SKM-1 (cell line): ENCODE measurements at regions not wholly inside any gene's neighbourhood (a gene's known extent, or its start where the extent isn't known, plus 50 kb on each side); places are given as distances from the start of the nearest gene placed in this dataset.

Source experiments
- DNase-seq: peaks from one replicate; lab custom pipeline; 2025; ENCODE audit not compliant: unreplicated experiment; lab: John Stamatoyannopoulos, UW

GRCh38 chr5:163772241-163772640, 266.8 kb downstream of the MAT2B start:
- DNase-seq, result no peak

DNA sequence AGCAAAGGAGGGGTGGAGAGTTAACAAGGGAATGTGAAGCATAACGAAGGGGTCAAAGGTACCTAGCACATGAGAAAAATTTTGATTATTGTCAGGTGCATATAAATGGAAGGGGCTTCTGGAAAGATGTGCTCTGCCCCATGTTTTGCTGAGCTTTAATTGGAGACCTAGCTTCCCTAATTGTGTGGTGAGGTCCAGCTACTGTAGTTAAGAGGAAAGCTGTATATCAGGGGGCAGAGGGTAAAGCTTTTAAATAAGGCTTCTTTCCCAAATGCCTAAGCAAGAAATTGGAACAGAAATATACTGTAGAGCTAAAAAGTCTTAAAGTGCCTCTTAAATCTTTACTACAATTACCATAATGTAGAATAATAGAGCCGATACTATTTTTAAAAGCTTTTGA, 267.2 kb downstream of the MAT2B start:
- no peak for DNase-seq

- no peak for DNase-seq
Measured at GRCh38 chr5:163773226-163773625, 267.8 kb downstream of the MAT2B start.

DNA sequence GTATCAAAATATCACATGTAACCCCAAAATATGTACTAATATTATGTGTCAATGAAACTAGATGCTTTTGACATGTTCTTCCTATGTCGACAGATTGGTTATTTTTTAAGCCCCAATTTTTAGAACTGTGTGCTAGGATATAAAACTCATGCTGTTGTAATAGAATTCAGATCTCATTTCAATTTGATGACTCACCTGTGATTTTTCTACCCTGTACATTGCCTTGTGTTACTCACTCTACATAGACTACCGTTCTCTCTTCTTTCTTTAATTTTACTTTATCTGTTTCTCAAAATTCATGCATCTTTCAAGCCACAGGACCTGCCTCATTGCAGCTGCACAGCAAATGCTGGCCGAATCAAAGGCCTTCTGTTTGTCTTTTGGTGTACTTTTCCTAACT, 284.5 kb downstream of the MAT2B start:
- DNase-seq, result no peak

GRCh38 chr5:163790497-163790896, 285.1 kb downstream of the MAT2B start:
- DNase-seq, result no peak

GRCh38 chr5:163794993-163795392, 289.6 kb downstream of the MAT2B start:
- no peak for DNase-seq

DNA sequence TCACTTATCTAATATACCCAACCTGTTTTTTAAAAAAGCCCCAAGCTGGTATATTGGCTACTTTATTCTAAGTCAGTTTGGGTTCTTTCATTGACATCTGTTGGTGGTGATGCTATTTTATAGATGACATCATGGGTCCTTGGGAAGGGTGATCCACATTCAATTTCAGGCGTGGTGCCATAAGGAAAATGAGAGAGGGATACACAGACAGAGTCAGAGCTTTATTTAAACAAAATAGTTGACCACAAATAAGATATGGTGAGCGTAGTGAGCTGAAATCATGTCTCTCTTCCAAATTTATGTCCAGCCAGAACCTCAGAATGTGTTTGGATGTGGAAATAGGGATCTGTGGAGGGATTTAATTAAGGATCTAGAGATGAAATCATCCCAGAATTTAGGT, 302.4 kb downstream of the MAT2B start:
- no peak for DNase-seq

DNA sequence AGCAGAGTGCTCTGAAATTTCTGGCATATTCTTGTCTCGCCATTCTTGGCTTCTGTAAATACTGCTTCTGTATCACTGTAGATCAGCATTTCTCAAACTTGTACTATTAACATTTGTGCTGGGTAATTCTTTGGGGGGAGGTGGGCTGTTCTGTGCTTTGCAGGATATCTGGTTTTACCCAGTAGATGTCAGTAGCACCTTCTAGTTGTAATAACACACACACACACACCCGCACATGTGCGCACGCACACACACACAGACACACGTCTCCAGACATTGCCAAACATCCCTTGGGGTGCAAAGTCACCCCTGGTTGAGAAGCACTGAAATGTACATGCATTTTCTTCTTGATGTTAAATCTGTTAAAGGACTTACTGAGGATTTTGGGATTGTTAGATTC, 304.1 kb downstream of the MAT2B start:
- DNase-seq, result no peak

- no peak for DNase-seq
Measured at GRCh38 chr5:163813900-163814299, 308.5 kb downstream of the MAT2B start.

- no peak for DNase-seq
Measured at GRCh38 chr5:163815240-163815791, 309.9 kb downstream of the MAT2B start.

GRCh38 chr5:163821142-163821541, 315.7 kb downstream of the MAT2B start:
- DNase-seq, result no peak

GRCh38 chr5:163822548-163822947, 317.1 kb downstream of the MAT2B start:
- no peak for DNase-seq

DNA sequence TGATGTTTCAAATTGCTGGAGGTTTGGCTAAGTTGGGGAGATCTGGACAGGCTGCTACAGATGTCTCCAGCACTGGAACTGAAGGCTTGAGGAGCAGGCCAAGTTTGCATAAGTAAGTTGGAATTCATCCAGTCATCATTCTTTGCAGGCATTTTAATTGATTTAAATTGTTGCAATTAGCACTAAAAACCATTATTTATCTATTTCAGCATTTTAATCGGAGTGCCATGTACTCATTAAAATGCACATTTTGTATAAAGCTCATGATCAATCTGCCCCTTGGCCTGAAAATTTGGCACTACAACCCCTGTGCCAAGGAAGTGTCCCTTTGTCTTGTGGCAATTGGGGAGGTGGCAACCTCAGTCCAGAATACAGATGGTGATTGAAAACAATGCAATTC, 320.2 kb downstream of the MAT2B start:
- DNase-seq, result no peak

- no peak for DNase-seq
Measured at GRCh38 chr5:163826201-163826600, 320.8 kb downstream of the MAT2B start.

DNA sequence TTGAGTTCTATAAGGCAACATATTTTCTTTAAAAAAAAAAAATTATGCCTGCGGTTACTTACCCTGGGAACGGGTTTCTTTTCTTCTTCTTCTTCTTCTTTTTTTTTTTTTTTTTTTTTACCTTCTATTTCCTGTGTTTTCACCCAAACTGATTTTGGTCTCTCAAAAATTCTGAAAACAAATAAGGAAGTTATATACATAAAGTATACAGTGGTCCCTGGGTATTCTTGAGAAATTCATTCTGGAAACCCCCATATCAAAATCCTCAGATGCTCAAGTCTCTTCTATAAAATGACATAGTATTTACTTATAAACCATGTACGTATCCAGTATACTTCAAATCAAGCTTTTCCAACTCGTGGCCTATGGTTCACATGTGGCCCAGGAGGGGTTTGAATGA, 326.7 kb downstream of the MAT2B start:
- DNase-seq, result no peak

- no peak for DNase-seq
Measured at GRCh38 chr5:163838738-163839137, 333.3 kb downstream of the MAT2B start.

GRCh38 chr5:163846512-163846911, 341.1 kb downstream of the MAT2B start:
- no peak for DNase-seq

DNA sequence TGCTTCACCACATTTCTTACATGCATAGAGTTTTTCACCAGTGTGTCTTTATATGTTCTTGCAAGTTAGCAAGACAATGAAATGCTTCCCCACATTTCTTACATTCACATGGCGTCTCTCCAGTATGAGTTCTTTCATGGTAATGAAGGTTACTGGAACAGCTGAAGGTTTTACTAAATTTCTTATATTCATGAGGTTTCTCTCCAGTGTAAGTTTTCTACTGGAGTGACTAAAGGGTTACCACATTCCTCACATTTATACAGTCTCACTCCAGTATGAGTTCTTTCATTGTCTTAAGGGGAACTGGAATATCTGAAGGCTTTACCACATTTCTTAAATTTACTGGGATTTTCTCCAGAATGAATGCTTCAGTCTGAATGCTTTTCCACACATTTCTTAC, 350.3 kb downstream of the MAT2B start:
- DNase-seq, result no peak

- no peak for DNase-seq
Measured at GRCh38 chr5:163861670-163862069, 356.3 kb downstream of the MAT2B start.

- DNase-seq, result no peak
Measured at GRCh38 chr5:163867324-163867723, 361.9 kb downstream of the MAT2B start.

- no peak for DNase-seq
Measured at GRCh38 chr5:163867738-163868137, 362.3 kb downstream of the MAT2B start.

GRCh38 chr5:163869581-163869980, 364.2 kb downstream of the MAT2B start:
- DNase-seq, result no peak

- DNase-seq, result no peak
Measured at GRCh38 chr5:163870441-163870840, 365.0 kb downstream of the MAT2B start.

GRCh38 chr5:163874431-163874830, 369.0 kb downstream of the MAT2B start:
- no peak for DNase-seq
